ENCODE measurements at regions not wholly inside any gene's neighbourhood (a gene's known extent, or its start where the extent isn't known, plus 50 kb on each side); places are given as distances from the start of the nearest gene placed in this dataset.

GRCh38 chr3:13702286-13702685 is 153.4 kb downstream of the FBLN2 start:
- TF ChIP-seq POLR2A (IDR thresholded peaks at IDR 0.05): no peak
- TF ChIP-seq, protein P1, sequence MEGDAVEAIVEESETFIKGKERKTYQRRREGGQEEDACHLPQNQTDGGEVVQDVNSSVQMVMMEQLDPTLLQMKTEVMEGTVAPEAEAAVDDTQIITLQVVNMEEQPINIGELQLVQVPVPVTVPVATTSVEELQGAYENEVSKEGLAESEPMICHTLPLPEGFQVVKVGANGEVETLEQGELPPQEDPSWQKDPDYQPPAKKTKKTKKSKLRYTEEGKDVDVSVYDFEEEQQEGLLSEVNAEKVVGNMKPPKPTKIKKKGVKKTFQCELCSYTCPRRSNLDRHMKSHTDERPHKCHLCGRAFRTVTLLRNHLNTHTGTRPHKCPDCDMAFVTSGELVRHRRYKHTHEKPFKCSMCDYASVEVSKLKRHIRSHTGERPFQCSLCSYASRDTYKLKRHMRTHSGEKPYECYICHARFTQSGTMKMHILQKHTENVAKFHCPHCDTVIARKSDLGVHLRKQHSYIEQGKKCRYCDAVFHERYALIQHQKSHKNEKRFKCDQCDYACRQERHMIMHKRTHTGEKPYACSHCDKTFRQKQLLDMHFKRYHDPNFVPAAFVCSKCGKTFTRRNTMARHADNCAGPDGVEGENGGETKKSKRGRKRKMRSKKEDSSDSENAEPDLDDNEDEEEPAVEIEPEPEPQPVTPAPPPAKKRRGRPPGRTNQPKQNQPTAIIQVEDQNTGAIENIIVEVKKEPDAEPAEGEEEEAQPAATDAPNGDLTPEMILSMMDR (IDR thresholded peaks at IDR 0.05): no peak
